SK-N-SH (cell line): ENCODE measurements at regions not wholly inside any gene's neighbourhood (a gene's known extent, or its start where the extent isn't known, plus 50 kb on each side); places are given as distances from the start of the nearest gene placed in this dataset.

Experiments used
- EP300 ChIP-seq, 2 experiments: IDR thresholded peaks; 2 replicates each; pipeline versions ENCODE4 v1.4.0 to v1.6.1; 2012; ENCODE audit warnings: borderline replicate concordance in 1 of 2, low read depth in 1 of 2, low read length in 1 of 2
- POLR2AphosphoS5 ChIP-seq: IDR thresholded peaks from 2 replicates; pipeline ENCODE4 v1.6.1; 2012; ENCODE audit warnings: low read depth, low read length
- RCOR1 ChIP-seq: fragments of 150-350 bp; IDR thresholded peaks from 2 replicates; pipeline ENCODE4 v1.6.1; 2017; ENCODE audit warnings: antibody characterized with exemption, low read length
- RFX5 ChIP-seq: IDR thresholded peaks from 2 replicates; pipeline ENCODE4 v1.6.1; 2012; ENCODE audit warnings: mild to moderate bottlenecking, improper control_type of control experiment, low read length
- SIN3A ChIP-seq: IDR thresholded peaks from 2 replicates; pipeline ENCODE4 v1.6.1; 2012; ENCODE audit warnings: low read depth, mild to moderate bottlenecking, low read length, moderate library complexity, borderline replicate concordance
- TF ChIP-seq, protein P1 (sequence below): fragments of 200-600 bp; sonication (generic); IDR thresholded peaks from 2 replicates; pipeline ENCODE4 v1.6.1; 2017; ENCODE audit warnings: antibody characterized with exemption, mild to moderate bottlenecking, moderate library complexity
- TF ChIP-seq, protein P2 (sequence below): IDR thresholded peaks from 2 replicates; pipeline ENCODE4 v1.6.1; 2012; ENCODE audit warnings: mild to moderate bottlenecking, low read depth, low read length, moderate library complexity

DNA sequence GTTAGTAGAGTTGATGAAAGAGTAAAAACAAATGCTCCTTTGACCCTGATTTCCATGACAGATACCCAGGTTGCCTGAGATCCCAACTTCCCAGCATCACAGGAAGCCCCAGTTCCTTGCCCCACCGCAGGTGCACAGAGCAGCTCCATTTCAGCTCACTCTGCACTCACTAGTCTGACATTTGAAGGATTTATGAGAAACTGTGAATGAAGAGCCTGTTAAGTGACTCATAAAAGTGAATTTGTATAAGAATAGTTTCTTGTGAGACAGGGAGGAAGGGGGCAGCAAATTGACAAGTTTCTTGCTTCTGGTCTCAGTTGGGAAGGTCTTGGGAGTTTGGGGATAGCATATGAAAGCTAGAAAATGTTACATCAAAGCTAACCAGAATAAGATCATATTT is 248.7 kb upstream of the ATP5MC3 start:
- TF ChIP-seq, protein P1, sequence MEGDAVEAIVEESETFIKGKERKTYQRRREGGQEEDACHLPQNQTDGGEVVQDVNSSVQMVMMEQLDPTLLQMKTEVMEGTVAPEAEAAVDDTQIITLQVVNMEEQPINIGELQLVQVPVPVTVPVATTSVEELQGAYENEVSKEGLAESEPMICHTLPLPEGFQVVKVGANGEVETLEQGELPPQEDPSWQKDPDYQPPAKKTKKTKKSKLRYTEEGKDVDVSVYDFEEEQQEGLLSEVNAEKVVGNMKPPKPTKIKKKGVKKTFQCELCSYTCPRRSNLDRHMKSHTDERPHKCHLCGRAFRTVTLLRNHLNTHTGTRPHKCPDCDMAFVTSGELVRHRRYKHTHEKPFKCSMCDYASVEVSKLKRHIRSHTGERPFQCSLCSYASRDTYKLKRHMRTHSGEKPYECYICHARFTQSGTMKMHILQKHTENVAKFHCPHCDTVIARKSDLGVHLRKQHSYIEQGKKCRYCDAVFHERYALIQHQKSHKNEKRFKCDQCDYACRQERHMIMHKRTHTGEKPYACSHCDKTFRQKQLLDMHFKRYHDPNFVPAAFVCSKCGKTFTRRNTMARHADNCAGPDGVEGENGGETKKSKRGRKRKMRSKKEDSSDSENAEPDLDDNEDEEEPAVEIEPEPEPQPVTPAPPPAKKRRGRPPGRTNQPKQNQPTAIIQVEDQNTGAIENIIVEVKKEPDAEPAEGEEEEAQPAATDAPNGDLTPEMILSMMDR: no peak
- no peak for TF ChIP-seq POLR2AphosphoS5
- TF ChIP-seq RFX5: no peak
- TF ChIP-seq SIN3A: no peak
- no peak for TF ChIP-seq RCOR1
- TF ChIP-seq, protein P2, sequence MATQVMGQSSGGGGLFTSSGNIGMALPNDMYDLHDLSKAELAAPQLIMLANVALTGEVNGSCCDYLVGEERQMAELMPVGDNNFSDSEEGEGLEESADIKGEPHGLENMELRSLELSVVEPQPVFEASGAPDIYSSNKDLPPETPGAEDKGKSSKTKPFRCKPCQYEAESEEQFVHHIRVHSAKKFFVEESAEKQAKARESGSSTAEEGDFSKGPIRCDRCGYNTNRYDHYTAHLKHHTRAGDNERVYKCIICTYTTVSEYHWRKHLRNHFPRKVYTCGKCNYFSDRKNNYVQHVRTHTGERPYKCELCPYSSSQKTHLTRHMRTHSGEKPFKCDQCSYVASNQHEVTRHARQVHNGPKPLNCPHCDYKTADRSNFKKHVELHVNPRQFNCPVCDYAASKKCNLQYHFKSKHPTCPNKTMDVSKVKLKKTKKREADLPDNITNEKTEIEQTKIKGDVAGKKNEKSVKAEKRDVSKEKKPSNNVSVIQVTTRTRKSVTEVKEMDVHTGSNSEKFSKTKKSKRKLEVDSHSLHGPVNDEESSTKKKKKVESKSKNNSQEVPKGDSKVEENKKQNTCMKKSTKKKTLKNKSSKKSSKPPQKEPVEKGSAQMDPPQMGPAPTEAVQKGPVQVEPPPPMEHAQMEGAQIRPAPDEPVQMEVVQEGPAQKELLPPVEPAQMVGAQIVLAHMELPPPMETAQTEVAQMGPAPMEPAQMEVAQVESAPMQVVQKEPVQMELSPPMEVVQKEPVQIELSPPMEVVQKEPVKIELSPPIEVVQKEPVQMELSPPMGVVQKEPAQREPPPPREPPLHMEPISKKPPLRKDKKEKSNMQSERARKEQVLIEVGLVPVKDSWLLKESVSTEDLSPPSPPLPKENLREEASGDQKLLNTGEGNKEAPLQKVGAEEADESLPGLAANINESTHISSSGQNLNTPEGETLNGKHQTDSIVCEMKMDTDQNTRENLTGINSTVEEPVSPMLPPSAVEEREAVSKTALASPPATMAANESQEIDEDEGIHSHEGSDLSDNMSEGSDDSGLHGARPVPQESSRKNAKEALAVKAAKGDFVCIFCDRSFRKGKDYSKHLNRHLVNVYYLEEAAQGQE: no peak
- TF ChIP-seq EP300 (IDR thresholded peaks at IDR 0.05; ENCODE audit: borderline replicate concordance in 1 of 2, low read depth in 1 of 2, low read length in 1 of 2): no peak
